Esophagus (tissue), 2 donors: ENCODE measurements at regions not wholly inside any gene's neighbourhood (a gene's known extent, or its start where the extent isn't known, plus 50 kb on each side); places are given as distances from the start of the nearest gene placed in this dataset.
"Not testable (repeated sequence)": the region's sequence is repeated elsewhere in the genome, so short reads cannot be mapped to it uniquely, and the experiment has no call there.

Experiments used
- H3K27ac ChIP-seq, 2 donors: one replicate each; pipeline ENCODE4 v1.5.1; 2013; ENCODE audit warnings: low read depth in 2 of 2, mild to moderate bottlenecking in 2 of 2, inconsistent platforms in 1 of 2, low read length in 1 of 2, moderate library complexity in 1 of 2
- H3K27me3 ChIP-seq, 2 donors: one replicate each; pipeline ENCODE4 v1.6.1; 2013; ENCODE audit warnings: low read length in 2 of 2, control low read depth in 1 of 2, mild to moderate bottlenecking in 1 of 2; ENCODE audit not compliant: insufficient read depth in 2 of 2, control insufficient read depth in 1 of 2
- H3K36me3 ChIP-seq, 2 donors: one replicate each; pipeline ENCODE4 v1.6.1; 2013; ENCODE audit warnings: low read length in 1 of 2; ENCODE audit not compliant: control insufficient read depth in 2 of 2, insufficient read depth in 2 of 2
- H3K4me1 ChIP-seq, 2 donors: one replicate each; pipeline ENCODE4 v1.6.1; 2013; ENCODE audit warnings: low read length in 1 of 2; ENCODE audit not compliant: control insufficient read depth in 2 of 2, insufficient read depth in 2 of 2
- H3K4me3 ChIP-seq, 2 donors: one replicate each; pipeline ENCODE4 v1.5.1; 2013; ENCODE audit warnings: low read length in 2 of 2, mild to moderate bottlenecking in 2 of 2, low read depth in 1 of 2, moderate library complexity in 1 of 2
- H3K9me3 ChIP-seq, 2 donors: one replicate each; pipeline ENCODE4 v1.6.1; 2013; ENCODE audit warnings: mild to moderate bottlenecking in 2 of 2, low read depth in 1 of 2, low read length in 1 of 2, moderate library complexity in 1 of 2; ENCODE audit not compliant: control insufficient read depth in 2 of 2, insufficient read depth in 1 of 2
- WGBS, 2 donors: extraction: QIAGEN DNeasy Blood & Tissue Kit; methylation state at CpG; one replicate each; pipeline ENCODE4 v1.1.7; 2013; 5-methylcytosine and 5-hydroxymethylcytosine counted together
- donor health status: healthy with polysubstance abuse.
- donor health status: Bipolar disorder and iron deficiency.

DNA sequence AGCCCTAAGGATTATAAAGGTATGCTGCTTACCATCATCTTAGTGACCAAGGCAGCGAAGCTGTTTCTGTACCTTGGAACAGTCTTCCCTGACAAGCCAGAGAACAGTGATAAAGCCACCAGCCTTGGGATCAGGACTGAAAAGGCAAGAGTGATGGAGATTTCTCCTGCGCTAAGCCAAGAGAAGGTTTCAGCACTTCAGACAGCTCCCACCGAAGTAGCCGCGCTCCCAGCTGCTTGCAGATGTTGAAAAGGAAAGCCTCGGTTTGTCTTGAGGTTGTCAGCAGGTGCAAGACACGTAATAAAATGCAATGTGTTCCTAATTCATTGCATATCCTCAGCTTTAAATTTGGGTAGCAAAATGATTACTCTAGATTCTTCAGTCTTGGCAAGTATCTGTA is 171.0 kb downstream of the ATP6V0E2 start:
- WGBS, 2 donors = 10 to 22% methylated on average over 7 of the region's 7 CpGs
- H3K27ac ChIP-seq, H3K9me3 ChIP-seq, H3K4me3 ChIP-seq, H3K36me3 ChIP-seq, H3K27me3 ChIP-seq, H3K4me1 ChIP-seq: not testable (repeated sequence)

DNA sequence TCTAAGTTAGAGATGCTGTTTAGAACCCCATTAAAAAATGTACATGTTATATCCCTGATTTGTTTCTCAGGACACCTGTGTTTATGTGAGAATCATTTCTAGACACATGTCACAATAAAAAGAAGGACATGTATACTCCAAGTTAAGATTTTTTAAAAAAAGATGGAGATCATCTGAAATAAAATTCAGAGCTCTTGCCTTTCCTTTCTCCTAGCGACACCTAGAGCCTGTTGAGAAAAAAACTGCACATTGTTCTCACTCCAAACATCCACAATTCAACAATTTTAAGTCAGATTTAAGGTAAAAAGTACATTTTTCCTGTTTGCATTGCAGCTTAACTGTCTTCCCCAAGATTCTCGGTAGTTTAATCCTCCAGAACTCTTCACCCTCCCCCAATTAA is 171.8 kb downstream of the ATP6V0E2 start:
- not testable (repeated sequence) for H3K27ac ChIP-seq, H3K4me1 ChIP-seq, H3K4me3 ChIP-seq, H3K9me3 ChIP-seq, H3K27me3 ChIP-seq, H3K36me3 ChIP-seq
- WGBS, 2 donors = 11 to 29% methylated on average over 1 of the region's 2 CpGs

DNA sequence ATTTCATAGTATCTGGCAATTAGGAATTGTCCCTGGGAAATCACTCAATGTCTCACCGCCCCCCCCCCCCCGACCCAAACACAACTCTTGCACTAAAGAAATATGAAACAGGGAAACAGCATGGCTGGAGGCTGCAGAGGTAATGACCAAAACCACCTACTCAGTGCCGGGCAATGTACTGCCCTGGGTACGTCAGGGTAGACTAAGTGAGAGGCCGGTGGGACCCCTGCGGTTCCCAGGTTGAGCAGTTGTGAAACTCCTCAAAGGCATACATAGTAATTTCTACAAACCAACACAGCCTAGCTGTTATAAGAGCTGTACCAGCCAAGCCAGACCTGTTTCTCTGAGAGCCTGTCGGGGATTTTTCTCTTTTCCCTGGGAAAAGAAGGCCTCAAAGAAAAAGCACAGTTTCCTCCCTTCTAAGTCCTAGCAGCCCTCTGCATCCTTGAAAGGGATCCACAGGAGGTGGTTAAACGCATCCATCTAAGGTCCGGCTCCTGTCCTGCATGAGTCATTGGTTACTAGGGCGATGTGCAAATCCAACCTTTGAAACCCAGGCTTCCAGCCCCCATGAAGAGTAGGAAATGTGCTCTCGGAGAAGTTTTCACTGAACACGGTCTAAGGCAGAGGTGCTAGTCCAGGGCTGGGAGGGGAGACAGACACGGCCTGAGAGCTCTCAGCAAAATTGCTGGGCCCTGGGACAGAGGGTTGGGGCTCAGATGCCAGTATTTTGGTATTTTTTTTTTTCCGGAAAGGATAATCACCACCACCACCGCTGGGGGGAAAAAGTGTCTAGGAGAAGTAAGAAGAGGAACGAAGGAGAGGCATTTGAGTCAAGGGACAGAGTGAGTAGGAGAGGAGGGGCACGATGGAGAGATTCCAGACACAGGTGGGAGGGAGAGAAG is 172.8 kb downstream of the ATP6V0E2 start:
- H3K36me3 ChIP-seq, H3K27me3 ChIP-seq, H3K4me3 ChIP-seq, H3K9me3 ChIP-seq, H3K27ac ChIP-seq, H3K4me1 ChIP-seq: not testable (repeated sequence)
- WGBS, 2 donors = 27 to 51% methylated on average over 10 to 12 of the region's 17 CpGs

DNA sequence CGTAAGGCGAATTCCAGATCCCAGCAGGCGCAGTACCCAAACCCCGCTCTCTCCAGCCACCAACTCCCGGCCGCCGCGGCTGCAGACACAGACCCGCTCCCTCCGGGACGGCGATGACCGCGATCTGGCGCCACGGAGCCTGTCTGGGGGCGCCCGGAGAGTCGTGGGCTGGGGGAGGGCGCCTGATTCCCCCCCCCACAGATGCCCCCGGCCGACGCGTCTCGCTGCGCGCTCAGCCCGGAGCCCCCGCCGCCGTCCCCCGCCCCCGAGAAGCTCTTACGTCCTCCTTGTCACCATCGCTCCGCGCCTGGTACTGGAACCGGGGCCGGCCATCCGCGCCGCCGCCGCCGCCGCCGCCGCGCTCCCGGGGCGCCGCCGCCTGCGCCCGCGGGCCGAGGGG is 173.6 kb downstream of the ATP6V0E2 start:
- H3K36me3 ChIP-seq, H3K27me3 ChIP-seq, H3K9me3 ChIP-seq, H3K4me1 ChIP-seq: not testable (repeated sequence)
- 1 to 3% methylated on average over 31 to 57 of the region's 57 CpGs for WGBS, 2 donors
- Histone ChIP-seq H3K27ac (peak overlapping the region in 1 of 2 donors; percentile 13), H3K4me3 (peak overlapping the region in 1 of 2 donors; percentile 58)

DNA sequence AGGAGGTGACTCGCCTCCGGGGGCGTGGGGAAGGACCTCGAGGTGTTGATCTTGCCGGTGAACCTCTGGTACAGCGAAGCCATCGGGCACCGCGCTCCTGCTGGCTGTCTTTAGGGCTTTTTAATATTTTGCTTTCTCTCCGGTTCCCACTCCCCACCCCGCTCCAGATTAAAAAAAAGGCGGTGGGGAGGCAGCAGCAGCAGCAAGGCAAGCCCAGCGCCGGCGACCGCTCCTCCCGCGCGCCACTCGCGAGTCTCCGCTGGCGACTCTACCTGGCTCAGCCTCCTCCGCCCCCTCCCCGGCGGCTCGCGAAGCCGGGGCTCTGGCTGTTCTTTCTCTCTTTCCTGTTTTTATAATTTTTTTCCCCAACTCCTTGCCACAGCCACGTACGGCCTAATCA is 174.0 kb downstream of the ATP6V0E2 start:
- not testable (repeated sequence) for H3K9me3 ChIP-seq, H3K4me1 ChIP-seq, H3K36me3 ChIP-seq, H3K27me3 ChIP-seq
- Histone ChIP-seq H3K27ac (peak overlapping the region in 1 of 2 donors; percentile 4), H3K4me3 (peak overlapping the region in 1 of 2 donors; percentile 58)
- WGBS, 2 donors = 1% methylated on average over 29 to 31 of the region's 31 CpGs

DNA sequence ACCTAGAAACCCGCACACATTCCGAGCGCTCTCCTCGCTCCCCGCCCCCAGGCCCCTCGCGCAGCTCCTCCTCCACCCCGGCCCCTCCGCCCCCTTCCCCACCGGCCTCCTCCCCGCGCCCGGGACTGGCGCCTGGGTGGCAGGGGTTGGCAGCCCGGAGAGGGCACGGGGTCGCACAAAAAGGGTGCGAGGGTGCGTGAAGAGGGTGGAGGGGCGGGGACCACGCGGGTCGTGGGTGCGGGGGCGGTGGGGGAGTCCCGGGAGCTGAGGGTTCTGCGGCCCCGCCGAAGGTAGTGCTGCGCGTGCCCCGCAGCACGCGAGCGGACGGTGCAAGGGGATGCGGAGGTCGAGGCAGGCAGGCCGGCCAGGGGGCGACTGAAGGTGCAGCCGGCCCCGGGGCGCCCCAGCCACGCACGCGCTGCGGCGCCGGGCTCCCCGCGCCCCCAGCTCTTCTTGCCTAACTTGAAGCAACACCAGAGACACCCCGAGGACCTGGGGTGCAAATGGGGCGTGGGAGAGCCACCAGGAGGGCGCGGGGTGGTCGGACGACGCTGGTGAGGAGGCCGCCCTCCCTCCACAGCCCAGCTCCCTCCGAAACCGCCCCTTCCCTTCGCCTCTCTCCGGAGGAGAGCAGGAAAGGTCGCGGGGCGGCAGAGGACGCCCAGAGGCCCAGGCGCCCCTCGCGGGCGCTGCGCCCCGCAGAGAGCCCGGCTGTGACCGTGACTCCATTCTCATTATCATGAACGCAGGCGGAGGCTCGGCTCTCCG is 174.7 kb downstream of the ATP6V0E2 start:
- 1 to 2% methylated on average over 40 to 76 of the region's 79 CpGs for WGBS, 2 donors
- Histone ChIP-seq H3K4me3 (peak overlapping the region; percentile 33 to 58), H3K27ac (peak overlapping the region in 1 of 2 donors; percentile 38)

DNA sequence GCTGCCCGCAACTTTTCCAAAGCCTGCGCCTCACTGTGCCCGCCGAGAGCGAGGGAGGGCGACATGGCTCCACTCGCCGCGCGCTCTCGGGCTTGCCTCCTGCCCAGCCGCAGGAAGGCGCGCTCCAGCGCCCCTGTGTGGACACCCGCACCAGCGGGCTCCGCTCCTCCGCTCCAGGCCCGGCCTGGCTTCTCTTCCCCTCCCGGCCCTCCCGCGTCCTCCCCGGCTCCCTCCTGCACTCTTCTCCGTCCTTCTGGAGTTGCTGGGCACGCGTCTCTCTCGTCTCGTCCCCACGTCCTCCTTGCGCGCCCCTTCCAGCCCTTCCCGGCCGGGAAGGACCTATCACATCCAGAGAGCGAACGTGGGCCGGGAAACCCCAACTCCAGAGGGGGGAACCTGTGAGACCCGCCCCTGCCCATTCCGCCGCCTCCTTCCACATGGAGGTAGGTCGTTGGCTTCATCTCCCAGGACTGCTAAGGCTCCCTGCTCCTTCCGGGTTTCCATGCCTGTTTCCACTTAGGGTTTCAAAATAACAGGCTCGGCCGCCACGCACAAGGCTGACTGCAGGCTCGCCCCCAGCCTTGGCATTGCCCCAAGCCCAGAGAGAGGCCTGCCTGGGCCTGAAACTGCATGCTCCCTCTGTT is 175.4 kb downstream of the ATP6V0E2 start:
- H3K27ac ChIP-seq = peak overlapping the region in 1 of 2 donors; percentile 68
- H3K4me3 ChIP-seq = peak overlapping the region; percentile 33 to 58
- H3K36me3 ChIP-seq, H3K27me3 ChIP-seq, H3K4me1 ChIP-seq, H3K9me3 ChIP-seq: not testable (repeated sequence)
- 7 to 13% methylated on average over 12 to 31 of the region's 46 CpGs for WGBS, 2 donors

More for the DNA sequence above, 174.7 kb downstream of the ATP6V0E2 start:
- not testable (repeated sequence) for H3K27me3 ChIP-seq, H3K4me1 ChIP-seq, H3K36me3 ChIP-seq, H3K9me3 ChIP-seq

DNA sequence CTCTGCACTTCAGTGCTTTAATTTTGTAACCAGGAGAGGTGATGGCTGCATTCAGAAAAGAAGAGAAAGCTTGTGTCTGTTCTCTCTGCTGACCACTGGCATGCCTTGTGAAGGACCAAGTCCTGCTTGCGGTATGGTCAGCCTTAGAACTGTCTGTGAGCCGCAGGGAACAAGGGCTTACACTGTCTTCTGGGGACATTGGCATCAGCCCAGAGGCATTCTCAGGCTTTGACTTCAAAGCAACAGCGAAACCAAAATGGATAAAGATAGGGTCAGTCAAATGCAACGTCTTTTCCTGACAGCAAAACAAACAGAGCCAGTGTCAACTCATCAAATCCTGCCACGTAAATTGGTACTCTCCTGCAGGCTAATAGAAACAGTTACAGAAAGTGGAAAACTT is 179.6 kb downstream of the ATP6V0E2 start:
- not testable (repeated sequence) for H3K4me1 ChIP-seq, H3K27ac ChIP-seq, H3K27me3 ChIP-seq, H3K36me3 ChIP-seq, H3K4me3 ChIP-seq, H3K9me3 ChIP-seq
- WGBS, 2 donors = 61 to 70% methylated on average over 5 of the region's 5 CpGs

DNA sequence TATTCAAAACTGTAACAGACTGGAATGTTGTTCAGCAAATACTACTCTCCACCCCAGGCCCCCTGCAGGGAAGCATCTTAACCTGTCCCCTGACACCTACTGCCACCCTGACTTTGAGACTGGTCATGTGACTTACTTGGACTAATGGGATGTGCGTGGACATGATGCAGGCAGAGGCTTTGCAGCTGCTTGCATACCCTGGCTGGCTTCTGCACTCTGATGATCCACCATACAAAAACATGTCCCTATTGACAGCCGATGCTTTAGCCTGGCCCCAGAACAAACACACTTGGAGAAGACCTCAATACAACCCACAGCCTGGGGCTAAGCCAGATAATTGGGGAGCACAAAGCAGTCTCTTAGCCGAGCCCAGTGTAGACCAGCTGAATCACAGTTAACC is 180.5 kb downstream of the ATP6V0E2 start:
- H3K27ac ChIP-seq, H3K27me3 ChIP-seq, H3K4me1 ChIP-seq, H3K4me3 ChIP-seq, H3K9me3 ChIP-seq, H3K36me3 ChIP-seq: not testable (repeated sequence)
- 50 to 69% methylated on average over 3 of the region's 3 CpGs for WGBS, 2 donors
